ENCODE measurements at regions not wholly inside any gene's neighbourhood (a gene's known extent, or its start where the extent isn't known, plus 50 kb on each side); places are given as distances from the start of the nearest gene placed in this dataset.
"Not testable (repeated sequence)": the region's sequence is repeated elsewhere in the genome, so short reads cannot be mapped to it uniquely, and the experiment has no call there.

DNA sequence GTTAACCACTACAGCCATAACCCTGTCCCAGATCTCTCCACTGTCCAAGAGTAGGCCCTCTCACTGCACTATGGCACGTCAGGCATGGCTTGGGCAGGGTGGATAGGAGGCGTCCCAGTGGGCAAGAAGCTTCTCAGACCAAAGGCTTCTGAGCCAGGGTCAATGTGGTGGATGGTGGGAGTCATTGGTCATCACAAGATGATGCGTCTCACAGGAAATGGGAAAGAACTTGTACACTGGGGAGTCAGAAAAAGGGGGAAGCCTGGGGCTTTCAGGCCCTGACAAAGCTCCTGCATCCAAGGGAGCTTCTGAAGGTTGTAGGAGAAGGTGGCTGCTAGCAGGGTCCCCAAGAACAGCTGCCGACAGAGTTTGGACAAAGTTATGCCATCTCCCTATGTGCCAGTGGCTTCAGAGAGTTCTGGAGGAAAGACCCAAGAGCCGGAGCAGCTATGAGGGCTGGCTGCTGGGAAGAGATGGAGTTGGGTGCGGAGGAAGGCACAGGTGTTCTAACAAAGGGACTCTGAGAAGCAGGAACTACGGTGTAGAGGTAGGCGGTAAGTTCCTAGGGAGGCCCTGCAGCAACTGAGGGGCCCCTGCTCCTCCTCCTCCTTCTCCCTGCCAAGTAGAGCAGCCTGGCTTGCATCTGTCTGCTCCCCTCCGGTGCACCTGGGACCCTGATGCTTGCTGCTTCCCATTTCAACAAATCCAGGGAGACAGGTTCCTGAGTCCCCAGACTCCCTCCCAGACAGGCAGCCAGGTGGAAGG lies 81.1 kb downstream of the ARL6IP4 start:
- DNase-seq (ENCODE audit: low read depth in 2 of 2): no peak

DNA sequence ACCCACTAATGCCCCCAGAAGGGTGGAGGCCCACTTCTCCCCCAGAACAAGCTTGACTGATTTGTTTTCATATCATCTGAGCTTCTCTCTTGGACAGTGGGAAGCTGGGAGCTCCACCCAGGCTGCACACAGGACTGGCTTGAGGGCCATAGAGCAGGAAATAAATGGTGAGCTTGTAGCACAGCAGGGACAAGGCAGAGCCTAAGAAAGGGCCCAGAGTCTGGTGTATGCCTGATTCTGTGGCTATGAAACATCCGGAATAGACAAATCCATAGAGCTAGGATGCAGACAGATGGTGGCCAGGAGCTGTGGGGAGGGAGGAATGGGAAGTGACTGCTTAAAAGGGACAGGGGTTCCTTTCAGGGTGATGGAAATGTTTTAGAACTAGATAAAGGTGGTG lies 79.0 kb downstream of the ARL6IP4 start:
- no peak for DNase-seq (ENCODE audit: low read depth in 2 of 2)

DNA sequence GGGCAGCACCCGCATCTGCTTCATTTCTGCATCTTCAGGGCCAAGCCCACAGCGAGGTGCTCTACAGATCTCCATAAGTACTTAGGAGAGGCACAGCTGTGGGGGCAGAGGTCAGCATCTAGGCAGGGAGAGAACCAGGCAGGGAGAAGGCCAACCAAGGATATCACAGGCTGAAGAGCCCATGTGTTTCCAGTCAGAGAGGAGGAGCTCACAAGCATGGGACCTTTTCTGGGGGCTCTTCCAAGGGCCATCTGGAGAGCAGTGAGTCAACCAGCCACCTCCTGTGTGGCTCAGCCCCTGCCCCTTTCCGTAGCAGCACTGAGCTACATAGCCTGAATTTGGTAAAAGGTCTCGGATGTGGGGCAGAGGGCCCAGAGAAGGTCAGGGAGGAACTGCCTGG lies 78.5 kb downstream of the ARL6IP4 start:
- no peak for DNase-seq (ENCODE audit: low read depth in 2 of 2)

DNA sequence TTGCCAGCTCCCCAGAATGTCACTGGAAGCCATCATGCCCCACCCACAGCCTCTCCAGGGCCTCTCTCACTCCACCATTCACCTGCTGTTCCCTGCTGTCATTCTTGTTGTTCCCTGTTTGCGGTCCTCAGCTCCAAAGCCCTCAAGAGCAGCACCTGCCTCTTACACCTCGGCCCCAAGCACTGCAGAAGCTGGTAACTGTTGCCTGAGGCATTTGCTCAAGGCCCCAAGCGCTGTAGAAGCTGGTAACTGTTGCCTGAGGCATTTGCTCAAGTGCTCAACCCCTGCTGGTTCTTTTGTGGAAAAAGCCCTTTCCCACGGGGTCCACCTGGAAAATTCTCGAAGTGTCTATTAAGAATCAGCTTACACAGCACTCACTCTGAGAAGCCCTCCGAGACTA lies 78.0 kb downstream of the ARL6IP4 start:
- no peak for DNase-seq (ENCODE audit: low read depth in 2 of 2)

DNA sequence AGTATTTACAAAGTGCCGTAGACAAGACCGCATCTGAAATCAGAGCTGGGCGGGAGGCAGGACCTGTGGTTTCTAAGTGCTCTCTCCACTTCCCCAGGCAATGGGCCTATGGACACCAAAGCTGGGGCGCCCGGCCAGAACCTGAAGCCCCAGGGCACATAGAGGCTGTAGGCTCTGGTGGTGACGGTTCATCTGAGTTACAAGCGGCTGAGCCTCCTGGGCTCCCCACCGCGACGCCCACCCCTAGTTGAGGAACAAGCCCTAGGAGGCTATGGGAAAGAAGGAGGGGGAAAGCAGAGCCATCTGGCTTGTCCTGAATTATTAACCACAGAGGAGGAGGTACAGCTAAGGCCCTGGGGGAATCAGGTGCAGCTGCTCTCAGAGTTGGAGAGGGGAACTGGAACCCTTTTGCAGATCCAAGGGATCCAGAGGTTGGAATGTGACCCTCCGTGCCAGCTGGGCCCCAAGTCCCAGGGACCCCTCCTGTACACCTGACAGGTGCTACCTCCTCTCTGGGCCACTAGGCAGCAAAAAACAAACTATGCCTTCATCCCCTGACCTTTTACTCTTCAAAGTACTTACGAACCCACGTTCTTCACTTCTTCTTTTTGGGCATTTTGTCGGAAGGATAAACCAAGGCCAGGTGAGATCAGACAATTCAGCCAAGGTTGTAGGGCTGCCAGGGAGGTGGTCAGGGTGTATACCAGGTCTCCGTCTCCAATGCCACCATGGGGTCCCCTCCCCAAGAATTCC lies 77.2 kb downstream of the ARL6IP4 start:
- no peak for DNase-seq (ENCODE audit: low read depth in 2 of 2)

DNA sequence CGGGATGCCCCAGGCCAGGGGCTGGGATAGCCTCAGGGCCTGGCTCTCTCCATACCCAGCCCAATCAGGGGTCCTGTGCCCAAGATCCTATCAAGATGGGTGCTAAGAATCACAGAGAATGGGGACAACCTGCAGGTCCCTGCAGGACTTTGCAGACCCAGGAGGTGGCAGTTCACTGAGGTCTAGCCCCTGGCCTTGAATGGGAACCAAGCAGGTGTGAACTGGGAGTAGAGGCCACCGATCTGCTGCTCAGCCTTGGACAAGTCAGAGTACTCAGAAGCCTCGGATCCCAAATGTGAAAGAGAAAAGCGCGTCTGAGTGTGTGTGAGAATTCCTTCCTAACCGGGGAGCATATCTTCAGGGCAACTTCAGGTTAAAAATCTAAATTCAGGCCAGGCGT lies 76.2 kb downstream of the ARL6IP4 start:
- no peak for DNase-seq (ENCODE audit: low read depth in 2 of 2)

DNA sequence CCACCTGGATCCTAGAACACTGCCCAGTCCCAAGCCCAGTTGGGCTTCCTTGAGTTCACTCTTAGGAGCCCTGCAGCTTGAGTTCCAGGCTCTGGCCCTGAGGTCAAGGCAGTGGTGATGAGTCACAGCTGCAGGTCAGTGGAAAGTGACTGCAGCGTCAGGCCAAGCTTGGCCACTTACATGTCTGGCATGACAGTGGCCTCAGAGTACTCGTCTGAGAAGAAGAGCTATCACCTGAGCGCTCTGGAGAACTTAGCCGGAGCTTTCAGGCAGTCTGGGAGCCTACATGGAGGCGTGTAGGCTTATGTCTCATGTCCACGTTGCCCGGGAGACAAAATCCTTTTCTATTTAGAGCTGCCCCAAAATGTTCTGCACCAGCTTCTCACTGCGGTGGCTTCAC lies 75.6 kb downstream of the ARL6IP4 start:
- no peak for DNase-seq (ENCODE audit: low read depth in 2 of 2)

DNA sequence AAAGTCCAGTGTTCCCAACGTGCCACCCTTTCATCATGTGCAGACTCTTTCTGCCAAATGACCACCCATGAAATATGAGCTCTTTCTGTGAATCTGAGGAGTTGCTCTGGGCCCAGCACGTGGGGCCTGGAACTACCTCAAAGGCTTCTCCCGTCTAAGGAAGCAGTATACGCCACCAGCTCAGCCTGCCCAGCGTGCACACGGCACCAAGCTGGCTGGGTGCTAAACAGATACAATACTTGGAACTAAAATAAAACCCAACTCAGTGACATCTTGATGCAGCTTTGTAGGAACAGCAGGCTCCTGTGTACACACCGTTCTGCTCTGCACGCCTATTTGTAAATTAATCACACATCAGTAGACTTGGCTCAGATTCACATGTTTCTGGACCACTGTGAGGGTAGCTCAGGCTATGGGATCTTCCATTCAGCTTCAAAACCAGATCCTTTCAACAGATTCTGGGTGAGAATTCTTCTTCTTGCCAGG lies 74.8 kb downstream of the ARL6IP4 start:
- DNase-seq (ENCODE audit: low read depth in 2 of 2): no peak

DNA sequence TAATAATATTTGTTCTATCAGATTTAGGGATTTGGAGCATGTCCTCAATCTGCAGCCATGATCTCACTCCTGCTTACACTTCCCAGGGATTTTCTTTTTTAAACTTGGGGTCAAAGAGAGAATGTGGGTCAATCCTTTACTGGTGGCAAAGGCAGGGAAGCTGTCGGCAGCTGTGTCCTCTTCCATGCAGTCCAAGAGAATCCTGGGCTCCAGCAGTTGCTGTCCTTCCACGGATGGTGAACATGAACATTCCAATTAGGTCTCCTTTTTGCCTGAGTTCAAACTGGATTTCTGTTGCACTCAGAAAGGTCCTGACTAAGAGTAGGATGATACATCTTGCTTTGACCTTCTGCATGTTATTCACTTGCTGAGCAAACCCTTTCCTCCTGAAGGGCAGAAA lies 73.9 kb downstream of the ARL6IP4 start:
- DNase-seq (ENCODE audit: low read depth in 2 of 2): no peak

DNA sequence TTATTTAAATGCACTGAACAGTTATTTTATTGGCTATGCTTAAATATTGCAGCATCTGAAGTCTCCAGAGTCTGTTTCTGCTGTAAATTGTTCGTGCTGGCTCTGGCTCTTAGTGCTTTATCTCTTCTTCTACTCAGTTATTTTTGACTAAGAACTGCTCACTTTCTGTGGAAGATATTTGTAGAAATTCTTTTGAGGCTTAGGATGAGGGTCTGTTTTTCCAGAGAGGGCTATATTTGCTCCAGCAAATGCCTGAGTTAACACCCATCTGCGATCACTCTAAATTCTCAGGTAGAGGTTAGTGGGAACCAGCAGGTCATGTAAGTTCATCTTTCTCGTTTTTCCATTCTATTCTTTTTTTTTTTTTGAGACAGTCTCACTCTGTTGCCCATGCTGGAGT lies 71.1 kb downstream of the ARL6IP4 start:
- DNase-seq (ENCODE audit: low read depth in 2 of 2): no peak

DNA sequence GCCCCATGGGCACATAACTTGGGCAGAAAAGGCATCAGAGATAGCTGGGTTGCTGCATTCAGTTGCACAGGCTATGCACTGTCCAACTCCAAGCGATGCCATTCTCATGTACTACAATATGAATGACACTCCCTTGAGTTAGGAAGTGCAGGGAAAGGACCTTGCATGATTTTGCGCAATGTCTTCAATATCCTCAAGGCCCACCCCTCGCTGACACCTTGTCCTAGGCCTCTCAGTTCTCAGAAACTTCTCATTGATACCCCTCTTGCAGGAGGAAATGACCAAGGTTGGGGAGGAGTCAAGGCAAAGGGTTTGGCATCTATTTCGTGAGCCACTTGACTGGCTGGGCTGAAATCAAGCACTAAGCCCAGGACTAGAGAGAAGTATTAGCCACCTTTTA lies 70.4 kb downstream of the ARL6IP4 start:
- no peak for DNase-seq (ENCODE audit: low read depth in 2 of 2)

DNA sequence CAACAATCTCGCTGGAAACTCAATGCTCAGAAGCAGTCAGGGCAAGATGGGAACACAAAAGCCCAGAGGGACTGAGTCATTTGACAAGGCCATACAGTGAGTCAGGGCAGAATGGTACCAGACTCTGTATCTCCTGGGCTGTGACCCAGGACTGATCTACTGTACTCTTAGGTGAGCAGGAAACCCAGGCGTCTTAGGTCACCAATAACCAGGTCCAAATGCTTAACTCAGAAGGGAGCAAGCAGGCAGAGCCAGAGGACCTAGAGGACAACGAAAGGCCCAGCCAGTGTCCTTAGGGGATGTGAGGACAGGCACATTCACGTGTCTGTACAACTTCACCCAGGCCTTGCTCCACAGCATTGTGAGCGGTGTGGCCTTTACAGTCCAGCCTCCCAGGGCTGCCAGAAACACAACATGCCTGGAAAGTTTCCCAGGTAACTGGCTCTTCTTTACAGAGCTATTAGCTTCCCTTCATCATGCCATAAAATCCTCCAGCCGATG lies 69.9 kb downstream of the ARL6IP4 start:
- no peak for DNase-seq (ENCODE audit: low read depth in 2 of 2)

DNA sequence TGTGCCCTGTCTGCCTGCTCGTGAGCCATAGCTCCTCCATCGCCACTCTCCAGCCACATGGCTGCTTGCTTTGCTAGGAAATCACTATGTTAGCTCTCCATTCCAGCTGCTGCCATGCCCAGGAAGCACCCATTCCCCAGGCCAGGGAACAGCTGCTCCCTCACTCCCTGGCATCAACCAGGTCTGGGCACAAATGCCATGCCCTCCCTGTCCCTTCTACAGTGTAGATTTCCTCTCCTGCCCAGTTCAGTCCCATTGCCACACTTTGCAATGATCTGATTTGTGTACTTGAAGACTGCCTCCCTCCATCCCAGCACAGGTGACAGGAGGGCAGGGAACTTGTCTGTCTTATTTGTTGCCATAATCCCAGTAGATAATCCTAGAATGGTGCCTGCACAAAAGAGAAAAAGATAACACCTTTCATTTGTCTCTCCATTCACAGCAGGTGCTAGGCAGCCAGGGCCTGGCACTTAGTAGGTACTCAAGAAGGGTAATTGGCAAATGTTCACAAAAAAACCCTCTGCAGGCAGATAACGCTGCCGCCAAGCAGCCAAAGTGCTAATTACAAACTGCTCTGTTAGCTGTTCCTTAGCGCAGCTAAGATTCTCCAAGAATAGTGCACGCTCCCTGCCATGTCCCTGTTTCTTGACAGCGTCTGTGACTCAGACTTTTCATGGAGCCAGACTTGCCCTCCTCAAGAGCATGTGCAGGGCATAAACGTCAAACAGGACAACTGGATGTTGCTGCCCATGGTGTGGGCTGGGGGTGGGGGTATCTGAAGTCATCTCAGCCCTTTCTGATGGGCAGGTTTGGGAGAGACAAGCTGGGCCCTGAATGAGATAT lies 69.1 kb downstream of the ARL6IP4 start:
- DNase-seq (ENCODE audit: low read depth in 2 of 2): no peak

DNA sequence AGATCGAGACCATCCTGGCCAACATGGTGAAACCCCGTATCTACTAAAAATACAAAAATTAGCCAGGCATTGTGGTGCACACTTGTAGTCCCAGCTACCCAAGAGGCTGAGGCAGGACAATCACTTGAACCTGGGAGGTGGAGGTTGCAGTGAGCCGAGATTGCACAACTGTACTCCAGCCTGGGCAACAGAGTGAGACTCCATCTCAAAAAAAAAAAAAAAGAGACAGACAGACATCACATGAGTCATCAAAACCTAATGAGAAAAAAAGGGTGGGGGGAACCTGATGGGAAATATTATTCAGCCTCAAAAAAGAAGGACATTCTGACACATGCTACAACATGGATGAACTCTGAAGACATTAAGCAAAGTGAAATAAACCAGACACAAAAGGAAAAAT lies 67.4 kb downstream of the ARL6IP4 start:
- not testable (repeated sequence) for DNase-seq (ENCODE audit: low read depth in 2 of 2)

DNA sequence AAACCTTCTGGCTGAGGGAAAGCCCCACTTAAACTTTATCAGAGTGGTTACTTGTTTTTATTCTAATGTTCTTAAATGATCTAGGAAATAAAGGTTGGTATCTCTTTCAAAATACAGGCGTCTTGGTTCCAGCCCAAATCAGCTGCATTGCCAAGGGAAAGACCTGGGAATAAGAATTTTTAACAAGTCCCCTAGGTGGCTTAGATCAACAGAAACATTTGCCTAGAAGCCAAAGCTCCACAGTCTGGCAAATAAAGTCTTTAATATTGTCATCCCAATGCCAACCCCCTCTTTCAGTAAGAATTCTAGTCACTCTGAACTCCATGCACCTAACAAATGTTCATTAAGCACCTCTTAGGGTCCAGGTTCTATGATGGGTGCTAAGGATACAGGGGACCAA lies 66.8 kb downstream of the ARL6IP4 start:
- no peak for DNase-seq (ENCODE audit: low read depth in 2 of 2)

DNA sequence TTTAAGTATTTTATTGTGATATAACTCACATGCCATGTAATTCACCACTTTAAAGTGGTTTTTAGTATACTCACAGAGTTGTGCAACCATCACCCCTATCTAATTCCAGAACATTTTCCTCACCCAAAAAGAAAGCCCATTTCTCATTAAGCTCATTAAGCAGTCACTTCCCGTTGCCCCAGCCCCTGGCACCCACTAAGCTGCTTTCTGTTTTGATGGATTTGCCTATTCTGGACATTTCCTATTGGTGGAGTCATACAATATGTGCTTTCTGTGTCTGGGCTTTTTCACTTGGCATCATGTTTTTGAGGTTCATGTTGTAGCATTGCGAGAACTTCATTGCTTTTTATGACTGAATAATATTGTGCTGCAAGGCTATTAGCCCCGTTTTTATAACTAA lies 66.0 kb downstream of the ARL6IP4 start:
- DNase-seq (ENCODE audit: low read depth in 2 of 2): no peak

DNA sequence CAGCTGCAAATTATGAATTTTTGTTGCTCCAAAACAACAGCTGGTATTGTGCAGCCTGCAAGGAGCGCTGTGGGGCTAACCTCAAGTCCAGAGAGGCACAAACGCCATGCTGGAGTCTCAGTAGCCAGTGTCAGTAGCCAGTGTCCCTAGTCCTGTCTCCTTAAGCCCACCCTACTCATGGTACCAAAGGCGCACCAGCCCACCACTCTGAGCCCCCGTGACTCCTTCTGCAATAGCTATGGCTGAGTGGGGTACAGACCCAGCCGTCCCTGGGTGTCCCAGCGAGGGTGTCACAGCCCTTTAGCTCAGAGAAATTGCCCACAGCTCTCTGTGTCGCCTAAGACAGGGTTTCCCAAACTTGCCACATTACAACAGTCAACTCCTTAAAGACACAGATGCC lies 65.2 kb downstream of the ARL6IP4 start:
- DNase-seq (ENCODE audit: low read depth in 2 of 2): no peak

DNA sequence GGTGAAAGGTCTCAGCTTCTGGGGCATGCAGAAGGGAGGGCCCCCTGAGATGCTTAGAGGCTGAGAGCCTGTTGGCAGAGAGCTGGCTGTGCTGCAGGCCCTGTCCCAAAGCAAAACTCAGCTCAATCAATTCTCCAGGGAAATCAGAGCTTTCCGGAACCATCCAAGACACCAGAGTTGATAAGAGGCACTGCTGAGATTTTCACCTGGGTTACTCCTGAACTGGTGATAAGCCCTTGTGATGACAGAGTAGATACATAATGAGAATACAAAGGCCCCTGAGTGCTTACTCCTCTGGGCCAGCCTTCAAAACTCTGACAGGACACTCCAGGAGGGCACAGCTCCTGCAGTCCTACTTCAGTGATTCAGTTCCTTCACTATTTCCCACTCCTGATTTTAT lies 63.9 kb downstream of the ARL6IP4 start:
- DNase-seq (ENCODE audit: low read depth in 2 of 2): no peak

DNA sequence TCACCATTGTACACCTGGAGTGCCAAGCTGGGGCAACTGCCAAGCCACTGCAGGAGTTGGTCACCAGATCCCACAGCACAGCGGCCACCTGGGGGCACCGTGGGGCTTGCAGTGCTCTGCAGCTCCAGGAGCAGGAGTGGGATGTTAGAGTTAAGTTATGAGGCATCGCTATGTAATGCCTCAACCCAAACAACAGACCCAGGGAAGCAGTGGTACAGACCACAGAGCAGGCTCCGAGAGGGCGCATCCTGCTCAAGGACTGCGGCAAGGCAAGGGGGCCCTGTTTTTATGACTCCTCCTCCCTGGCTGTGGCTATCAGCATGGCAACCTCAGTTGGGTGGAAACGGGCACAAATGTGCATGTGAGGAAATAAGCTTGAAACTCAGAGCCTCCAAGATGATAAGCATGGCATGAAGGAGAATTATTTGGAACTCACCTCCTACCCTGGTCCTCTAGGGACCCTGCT lies 63.1 kb downstream of the ARL6IP4 start:
- peak; percentile 55 to 60 for DNase-seq (ENCODE audit: low read depth in 2 of 2)

DNA sequence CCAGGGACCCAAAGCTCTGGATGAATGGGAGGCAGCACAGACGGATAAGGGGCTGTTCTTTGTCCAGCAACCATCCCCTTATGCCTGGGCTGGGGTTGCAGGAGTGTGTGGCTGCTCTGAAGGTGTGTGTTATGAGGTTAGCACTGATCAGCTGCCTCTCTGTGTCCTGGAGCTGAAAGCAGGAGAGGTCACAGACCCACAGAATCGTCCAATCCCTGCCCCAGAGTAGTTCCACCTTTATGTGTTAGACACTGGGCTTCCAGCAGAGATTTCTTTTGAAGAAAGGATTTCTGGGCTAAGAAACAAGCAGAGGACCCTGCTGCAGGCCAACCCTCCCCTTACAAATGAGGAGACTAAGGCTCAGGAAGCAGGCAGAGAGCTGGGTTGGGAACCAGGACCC lies 62.4 kb downstream of the ARL6IP4 start:
- DNase-seq (ENCODE audit: low read depth in 2 of 2): no peak

DNA sequence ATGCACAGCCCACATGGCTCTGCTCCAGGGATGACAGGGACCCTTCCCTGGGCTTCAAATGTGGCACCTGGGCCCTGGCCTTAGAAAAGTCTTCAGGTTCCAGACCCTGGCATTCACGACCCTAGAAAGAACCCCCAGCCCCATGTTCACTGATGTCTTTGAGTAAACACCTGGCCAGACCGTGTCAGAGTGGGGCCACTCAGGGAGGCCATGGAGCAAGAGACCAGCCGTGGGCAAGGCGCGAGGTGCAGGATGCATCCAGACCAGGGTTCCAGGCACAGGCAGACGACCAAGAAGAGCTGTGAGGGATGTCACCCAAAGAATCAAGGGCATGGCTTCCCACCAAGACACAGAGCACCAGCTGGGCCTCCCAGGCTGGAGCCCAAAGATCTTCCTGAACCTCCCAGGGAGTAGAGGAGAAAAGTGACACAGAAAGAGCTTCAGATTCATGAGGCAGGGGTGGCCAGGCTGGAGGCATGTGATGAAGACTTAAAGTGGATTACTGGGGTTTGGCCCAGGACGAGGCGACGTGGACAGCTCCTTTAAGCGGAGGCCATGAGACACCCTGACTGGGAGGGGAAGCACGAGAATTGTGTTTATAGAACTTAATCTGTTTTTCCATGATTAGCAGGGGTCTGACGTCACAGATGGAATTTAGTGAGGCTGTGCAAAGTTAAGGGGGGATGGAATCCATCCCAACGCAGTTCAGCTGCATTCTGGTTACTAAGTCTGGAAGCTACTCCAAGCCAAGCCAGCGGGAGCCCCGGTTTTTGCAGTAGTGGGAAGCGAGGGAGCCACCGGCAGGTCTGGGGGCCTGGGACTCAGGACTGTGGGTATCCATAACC lies 61.6 kb downstream of the ARL6IP4 start:
- DNase-seq (ENCODE audit: low read depth in 2 of 2): no peak

All from activated CD8-positive, alpha-beta memory T cell treated with anti-CD3 and anti-CD28 coated beads for 4 hours (primary cell).